NT2/D1 (cell line): ENCODE measurements at regions not wholly inside any gene's neighbourhood (a gene's known extent, or its start where the extent isn't known, plus 50 kb on each side); places are given as distances from the start of the nearest gene placed in this dataset.

Experiments used
- SUZ12 ChIP-seq: IDR thresholded peaks from 2 replicates; pipeline ENCODE4 v1.6.1; 2011; ENCODE audit not compliant: insufficient read length, insufficient read depth; ENCODE audit errors: extremely low read depth
- YY1 ChIP-seq: IDR thresholded peaks from 2 replicates; pipeline ENCODE4 v1.6.1; 2011; ENCODE audit not compliant: insufficient read length, insufficient read depth
- ZNF274 ChIP-seq: IDR thresholded peaks from 2 replicates; pipeline ENCODE4 v1.6.1; 2011; ENCODE audit warnings: mild to moderate bottlenecking, low read depth, low read length

DNA sequence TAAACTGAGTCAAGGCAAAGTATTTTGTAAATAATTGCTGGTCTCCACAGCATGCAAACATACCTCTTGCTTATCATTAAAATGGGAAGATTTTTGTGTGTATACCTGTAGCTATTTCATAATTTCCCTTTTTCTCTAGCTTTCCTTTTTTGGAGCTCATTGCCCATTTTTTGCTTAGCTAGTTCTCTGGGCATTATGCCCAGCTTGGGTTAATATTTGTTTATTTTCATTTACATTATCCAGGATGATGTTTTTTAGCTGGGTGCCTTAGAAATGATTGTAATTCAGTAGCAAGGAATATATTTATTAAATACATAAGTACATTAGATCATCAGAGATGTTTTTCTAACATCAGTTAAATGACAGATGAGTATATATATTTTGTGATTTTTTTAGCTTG lies 1271.7 kb upstream of the GBE1 start:
- TF ChIP-seq SUZ12 (no peak), ZNF274 (no peak), YY1 (no peak)
